Karpas-422 (cell line): ENCODE measurements at regions not wholly inside any gene's neighbourhood (a gene's known extent, or its start where the extent isn't known, plus 50 kb on each side); places are given as distances from the start of the nearest gene placed in this dataset.

ENCODE experiments used
- DNase-seq: peaks from one replicate; pipeline ENCODE4 v3.0.0-alpha.2; 2015
- H2AFZ ChIP-seq: fragments of 200-600 bp; sonication (generic); 2 replicates; pipeline ENCODE4 v1.6.1; 2014; ENCODE audit warnings: antibody characterized with exemption, low read length, mixed read lengths
- H3K27ac ChIP-seq: fragments of 200-600 bp; sonication (generic); 2 replicates; pipeline ENCODE4 v1.5.1; 2014; ENCODE audit warnings: mild to moderate bottlenecking, low read length, moderate library complexity
- H3K27me3 ChIP-seq: fragments of 200-600 bp; sonication (generic); 2 replicates; pipeline ENCODE4 v1.6.1; 2014; ENCODE audit warnings: low read length, mixed read lengths
- H3K36me3 ChIP-seq: fragments of 200-600 bp; sonication (generic); 2 replicates; pipeline ENCODE4 v1.6.1; 2014; ENCODE audit warnings: low read length, mixed read lengths; ENCODE audit not compliant: insufficient read depth
- H3K4me1 ChIP-seq: fragments of 200-600 bp; sonication (generic); 2 replicates; pipeline ENCODE4 v1.6.1; 2014; ENCODE audit warnings: mild to moderate bottlenecking, low read length, mixed read lengths
- H3K4me2 ChIP-seq: fragments of 200-600 bp; sonication (generic); 2 replicates; pipeline ENCODE4 v1.6.1; 2014; ENCODE audit warnings: low read length, low read depth, mild to moderate bottlenecking; ENCODE audit not compliant: poor library complexity, severe bottlenecking
- H3K4me3 ChIP-seq: fragments of 200-600 bp; sonication (generic); 2 replicates; pipeline ENCODE4 v1.5.1; 2014; ENCODE audit warnings: mild to moderate bottlenecking, antibody characterized with exemption, low read length, mixed read lengths
- H3K79me2 ChIP-seq: fragments of 200-600 bp; sonication (generic); 2 replicates; pipeline ENCODE4 v1.6.1; 2014; ENCODE audit warnings: mild to moderate bottlenecking, low read length, mixed read lengths
- H3K9ac ChIP-seq: fragments of 200-600 bp; sonication (generic); 2 replicates; pipeline ENCODE4 v1.6.0; 2014; ENCODE audit warnings: low read length
- H3K9me2 ChIP-seq: fragments of 200-600 bp; sonication (generic), shearing (Covaris generic); replicated peaks from 2 replicates; pipeline ENCODE4 v1.6.0; 2014; ENCODE audit warnings: mild to moderate bottlenecking, low read length, moderate library complexity; ENCODE audit not compliant: insufficient read depth
- H3K9me3 ChIP-seq: fragments of 300-700, 200-600 bp; sonication (generic); 2 replicates; pipeline ENCODE4 v1.6.1; 2014; ENCODE audit warnings: low read length, mixed read lengths
- H4K20me1 ChIP-seq: fragments of 200-600 bp; sonication (generic); 2 replicates; pipeline ENCODE4 v1.6.1; 2014; ENCODE audit warnings: mild to moderate bottlenecking, antibody characterized with exemption, low read length, low read depth; ENCODE audit not compliant: insufficient read depth

DNA sequence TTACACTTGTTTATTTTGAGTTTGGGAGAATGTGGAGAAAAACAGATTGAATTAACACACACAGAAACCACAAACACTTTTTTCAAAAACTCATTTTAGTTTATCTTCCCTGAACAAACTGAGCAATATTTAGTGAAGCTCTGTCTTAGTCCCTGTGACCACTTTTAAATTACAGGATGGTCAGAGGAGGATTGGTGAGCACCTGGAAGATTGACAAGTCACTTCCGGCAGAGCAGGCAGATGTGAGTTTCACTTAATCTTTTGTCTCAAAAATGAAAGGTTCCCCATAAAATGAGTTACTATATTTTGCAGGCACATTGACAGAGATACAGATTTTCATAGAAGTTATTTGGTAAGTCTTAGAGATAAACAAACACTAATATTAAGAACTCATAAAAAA, 970.1 kb downstream of the ADGRL3 start:
- Histone ChIP-seq H3K9ac (no peak overlapping the region), H3K4me2 (no peak overlapping the region), H3K27me3 (no peaks in the 10 kb centered on the region), H4K20me1 (no peaks in the 10 kb centered on the region), H3K9me2 (no peaks in the 10 kb centered on the region), H3K36me3 (no peaks in the 10 kb centered on the region), H3K79me2 (no peaks in the 10 kb centered on the region), H3K4me1 (no peaks in the 10 kb centered on the region), H3K9me3 (peaks cover 35% of the 10 kb centered on the region), H3K27ac (no peak overlapping the region), H2AFZ (no peak overlapping the region), H3K4me3 (no peak overlapping the region)
- no peak for DNase-seq

DNA sequence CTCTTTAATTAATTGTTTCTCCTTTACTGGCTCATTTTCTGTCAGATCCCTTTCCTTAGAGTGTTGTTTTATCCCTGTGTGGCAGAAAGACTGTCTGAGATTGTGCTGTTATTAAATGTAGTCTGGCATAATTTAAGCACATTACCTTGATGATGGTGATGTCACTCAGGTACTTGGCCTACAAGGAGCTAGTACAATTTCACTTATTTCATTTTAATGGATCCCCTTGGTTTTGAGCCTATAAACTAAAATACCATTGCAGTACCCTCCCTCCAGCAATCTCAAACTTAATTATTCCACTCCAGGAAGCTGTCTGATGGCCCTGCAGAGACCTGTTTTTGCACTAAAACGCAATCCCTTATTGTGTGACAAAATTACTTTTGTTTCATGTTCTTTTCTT, 968.6 kb downstream of the ADGRL3 start:
- no peak overlapping the region for H3K9ac ChIP-seq
- no peak overlapping the region for H2AFZ ChIP-seq
- no peaks in the 10 kb centered on the region for H3K9me2 ChIP-seq
- H3K27me3 ChIP-seq, result no peaks in the 10 kb centered on the region
- H3K36me3 ChIP-seq, result no peaks in the 10 kb centered on the region
- no peaks in the 10 kb centered on the region for H4K20me1 ChIP-seq
- H3K4me3 ChIP-seq, result no peak overlapping the region
- H3K4me2 ChIP-seq, result no peak overlapping the region
- no peak for DNase-seq
- H3K79me2 ChIP-seq, result no peaks in the 10 kb centered on the region
- peaks cover 21% of the 10 kb centered on the region for H3K9me3 ChIP-seq
- H3K4me1 ChIP-seq, result no peaks in the 10 kb centered on the region
- no peak overlapping the region for H3K27ac ChIP-seq

DNA sequence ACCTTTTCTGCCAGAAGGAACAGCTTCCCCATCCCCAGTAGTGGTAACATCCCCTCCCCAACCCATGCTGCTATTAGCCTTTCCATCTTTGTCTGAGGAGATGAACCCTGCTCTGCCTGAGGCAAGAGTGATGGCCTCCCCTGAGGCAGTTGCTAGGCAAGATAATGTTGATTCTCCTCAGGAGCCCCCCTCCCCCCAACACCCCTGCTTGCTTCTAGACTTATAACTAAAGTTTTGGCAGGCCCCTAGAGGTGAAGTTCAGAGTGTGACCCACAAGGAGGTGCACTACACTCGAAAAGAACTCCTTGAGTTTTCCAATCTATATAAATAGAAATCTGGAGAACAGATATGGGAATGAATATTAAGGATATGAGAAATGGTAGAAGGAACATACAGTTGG, 962.5 kb downstream of the ADGRL3 start:
- no peaks in the 10 kb centered on the region for H3K9me2 ChIP-seq

DNA sequence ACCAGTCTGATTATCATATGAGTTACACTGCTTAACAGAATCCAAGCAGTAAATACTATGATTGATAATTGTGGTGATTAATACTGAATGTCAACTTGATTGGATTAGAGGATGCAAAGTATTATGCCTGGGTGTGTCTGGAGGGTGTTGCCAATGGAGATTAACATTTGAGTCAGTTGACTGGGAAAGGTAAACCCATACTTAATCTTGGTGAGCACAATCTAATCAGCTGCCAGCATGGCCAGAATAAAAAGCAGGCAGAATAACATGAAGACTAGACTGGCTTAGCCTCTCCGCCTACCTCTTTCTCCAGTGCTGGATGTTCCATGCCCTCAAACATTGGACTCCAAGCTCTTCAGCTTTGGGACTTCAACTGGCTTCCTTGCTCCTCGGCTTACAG, 961.3 kb downstream of the ADGRL3 start:
- no peaks in the 10 kb centered on the region for H3K36me3 ChIP-seq
- H3K4me1 ChIP-seq, result no peaks in the 10 kb centered on the region
- H4K20me1 ChIP-seq, result no peaks in the 10 kb centered on the region
- H3K4me2 ChIP-seq, result no peak overlapping the region
- no peak overlapping the region for H3K9ac ChIP-seq
- no peaks in the 10 kb centered on the region for H3K79me2 ChIP-seq
- no peak overlapping the region for H2AFZ ChIP-seq
- H3K27ac ChIP-seq, result no peak overlapping the region
- no peaks in the 10 kb centered on the region for H3K9me2 ChIP-seq
- peaks cover 28% of the 10 kb centered on the region for H3K9me3 ChIP-seq
- H3K27me3 ChIP-seq, result no peaks in the 10 kb centered on the region
- DNase-seq, result no peak
- H3K4me3 ChIP-seq, result no peak overlapping the region

More for the DNA sequence above, 962.5 kb downstream of the ADGRL3 start:
- Histone ChIP-seq H3K4me1 (no peaks in the 10 kb centered on the region), H3K4me3 (no peak overlapping the region), H3K4me2 (no peak overlapping the region), H3K27me3 (no peaks in the 10 kb centered on the region), H3K9me3 (peaks cover 25% of the 10 kb centered on the region), H3K79me2 (no peaks in the 10 kb centered on the region), H4K20me1 (no peaks in the 10 kb centered on the region), H3K27ac (no peak overlapping the region), H3K9ac (no peak overlapping the region), H3K36me3 (no peaks in the 10 kb centered on the region), H2AFZ (no peak overlapping the region)
- no peak for DNase-seq

DNA sequence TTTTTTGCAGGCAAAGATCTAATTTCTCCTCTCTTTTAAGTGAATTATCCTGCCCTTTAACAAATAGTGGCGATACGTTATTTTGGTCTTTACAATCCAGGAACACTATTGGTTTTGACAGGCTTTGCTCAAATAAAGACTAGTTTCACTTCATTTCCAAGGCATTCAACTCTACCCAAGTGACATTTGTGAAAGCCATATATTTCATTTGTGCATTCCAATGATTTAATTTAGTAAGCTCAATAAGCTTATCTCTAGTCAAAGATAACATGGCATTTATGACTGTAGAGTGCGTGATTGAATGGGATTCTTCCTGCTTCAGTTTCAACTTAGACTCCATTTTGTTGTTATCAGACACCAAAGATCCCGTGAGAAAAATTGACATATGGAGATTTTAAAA, 959.8 kb downstream of the ADGRL3 start:
- Histone ChIP-seq H3K36me3 (no peaks in the 10 kb centered on the region), H3K27ac (no peak overlapping the region), H3K79me2 (no peaks in the 10 kb centered on the region), H2AFZ (no peak overlapping the region), H3K9me3 (peaks cover 26% of the 10 kb centered on the region), H3K4me1 (no peaks in the 10 kb centered on the region), H3K4me3 (no peak overlapping the region), H4K20me1 (no peaks in the 10 kb centered on the region), H3K9me2 (no peaks in the 10 kb centered on the region), H3K27me3 (no peaks in the 10 kb centered on the region), H3K9ac (no peak overlapping the region), H3K4me2 (no peak overlapping the region)
- no peak for DNase-seq

DNA sequence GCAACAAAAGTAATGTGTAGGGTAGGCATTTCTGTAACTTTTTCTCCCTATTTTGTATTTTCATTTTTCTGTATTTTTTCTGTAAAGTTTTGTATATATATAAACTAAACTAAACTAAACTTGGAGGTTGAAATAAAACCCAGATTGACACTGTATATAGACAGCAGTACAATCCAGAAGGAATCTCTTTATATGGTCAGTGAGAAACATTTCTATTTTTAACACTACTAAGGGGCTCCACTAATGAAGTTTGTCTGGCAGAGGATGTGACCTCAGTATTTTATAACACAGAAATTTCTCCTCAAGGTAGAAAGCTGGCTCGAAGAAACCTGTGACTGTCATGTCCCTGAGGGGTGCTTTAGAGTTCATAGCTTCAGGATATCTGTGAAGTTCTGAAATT, 959.2 kb downstream of the ADGRL3 start:
- no peak overlapping the region for H3K4me2 ChIP-seq
- H3K9me2 ChIP-seq, result no peaks in the 10 kb centered on the region
- H3K9ac ChIP-seq, result no peak overlapping the region
- no peak for DNase-seq
- no peaks in the 10 kb centered on the region for H4K20me1 ChIP-seq
- H3K27ac ChIP-seq, result no peak overlapping the region
- H3K27me3 ChIP-seq, result no peaks in the 10 kb centered on the region
- no peaks in the 10 kb centered on the region for H3K36me3 ChIP-seq
- H3K9me3 ChIP-seq, result peaks cover 26% of the 10 kb centered on the region
- H2AFZ ChIP-seq, result no peak overlapping the region
- H3K79me2 ChIP-seq, result no peaks in the 10 kb centered on the region
- H3K4me1 ChIP-seq, result no peaks in the 10 kb centered on the region
- H3K4me3 ChIP-seq, result no peak overlapping the region

DNA sequence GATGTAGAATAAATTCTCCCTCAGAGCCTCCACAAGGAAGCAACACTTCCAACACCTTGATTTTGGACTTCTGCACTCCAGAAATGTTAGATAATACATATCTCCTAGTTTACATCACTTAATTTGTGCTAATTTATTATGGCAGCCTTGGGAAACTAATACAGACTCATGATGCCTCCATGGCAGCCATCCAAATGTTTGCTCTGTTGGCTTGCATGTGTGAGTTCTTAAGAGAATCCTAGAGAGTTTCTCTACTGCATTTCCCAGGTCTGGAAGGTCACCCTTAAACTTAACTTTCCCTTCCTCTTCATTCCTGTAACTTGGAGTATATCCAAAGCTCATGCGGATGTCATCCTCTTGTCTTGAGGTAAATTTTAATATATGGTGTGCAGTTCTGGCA, 956.1 kb downstream of the ADGRL3 start:
- no peak overlapping the region for H3K9ac ChIP-seq
- DNase-seq, result no peak
- H3K9me3 ChIP-seq, result peaks cover 31% of the 10 kb centered on the region
- H3K4me2 ChIP-seq, result no peak overlapping the region
- H3K27me3 ChIP-seq, result no peaks in the 10 kb centered on the region
- no peak overlapping the region for H3K27ac ChIP-seq
- no peaks in the 10 kb centered on the region for H3K9me2 ChIP-seq
- H3K79me2 ChIP-seq, result no peaks in the 10 kb centered on the region
- H2AFZ ChIP-seq, result no peak overlapping the region
- no peak overlapping the region for H3K4me3 ChIP-seq
- no peaks in the 10 kb centered on the region for H3K36me3 ChIP-seq
- no peaks in the 10 kb centered on the region for H4K20me1 ChIP-seq
- no peaks in the 10 kb centered on the region for H3K4me1 ChIP-seq

DNA sequence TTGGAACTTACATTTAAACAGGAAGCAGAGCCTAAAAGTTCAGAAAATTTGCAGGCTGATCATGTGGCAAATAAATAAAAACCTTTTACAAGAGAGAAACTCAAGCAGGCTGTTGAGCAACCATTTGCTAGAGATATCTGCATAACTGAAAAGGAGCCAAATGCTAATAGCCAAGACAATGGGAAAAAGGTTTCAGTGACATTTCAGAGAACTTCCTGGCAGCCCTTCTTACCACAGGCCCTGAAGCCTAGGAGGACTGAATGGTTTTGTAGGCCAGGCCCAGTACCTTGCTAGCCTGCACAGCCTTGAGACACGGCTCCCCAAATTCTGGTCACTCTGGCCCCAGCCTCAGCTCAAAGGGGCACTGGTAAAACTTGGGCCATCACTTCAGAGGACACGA, 945.1 kb downstream of the ADGRL3 start:
- Histone ChIP-seq H2AFZ (no peak overlapping the region), H3K79me2 (no peaks in the 10 kb centered on the region), H3K9ac (no peak overlapping the region), H3K4me3 (no peak overlapping the region), H3K27me3 (no peaks in the 10 kb centered on the region), H3K4me2 (no peak overlapping the region), H3K9me2 (no peaks in the 10 kb centered on the region), H3K9me3 (peaks cover 32% of the 10 kb centered on the region), H3K4me1 (no peaks in the 10 kb centered on the region), H3K27ac (no peak overlapping the region), H4K20me1 (no peaks in the 10 kb centered on the region), H3K36me3 (no peaks in the 10 kb centered on the region)
- no peak for DNase-seq

DNA sequence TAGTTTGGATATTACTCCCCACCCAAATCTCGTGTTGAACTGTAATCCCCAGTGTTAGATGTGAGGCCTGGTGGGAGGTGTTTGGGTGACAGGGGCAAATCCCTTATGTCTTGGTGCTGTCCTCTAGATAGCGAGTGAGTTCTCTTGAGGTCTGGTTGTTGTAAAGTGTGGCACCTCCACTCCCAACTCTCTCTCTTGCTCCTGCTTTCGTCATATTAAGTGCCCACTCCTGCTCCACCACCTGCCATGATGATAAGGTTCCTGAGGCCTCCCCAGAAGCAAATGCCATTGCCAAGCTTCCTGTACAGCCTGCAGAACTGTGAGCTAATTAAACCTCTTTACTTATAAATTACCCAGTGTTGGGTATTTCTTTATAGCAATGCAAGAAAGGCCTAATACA, 944.3 kb downstream of the ADGRL3 start:
- H3K9ac ChIP-seq, result no peak overlapping the region
- no peaks in the 10 kb centered on the region for H3K27me3 ChIP-seq

More for the DNA sequence above, 944.3 kb downstream of the ADGRL3 start:
- Histone ChIP-seq H4K20me1 (no peaks in the 10 kb centered on the region), H3K4me3 (no peak overlapping the region), H3K27ac (no peak overlapping the region), H3K9me2 (no peaks in the 10 kb centered on the region), H3K79me2 (no peaks in the 10 kb centered on the region), H2AFZ (no peak overlapping the region), H3K9me3 (peaks cover 38% of the 10 kb centered on the region), H3K36me3 (no peaks in the 10 kb centered on the region), H3K4me1 (no peaks in the 10 kb centered on the region), H3K4me2 (no peak overlapping the region)
- no peak for DNase-seq
